Cardiac muscle cell (in vitro differentiated cells and primary cell): ENCODE measurements at regions not wholly inside any gene's neighbourhood (a gene's known extent, or its start where the extent isn't known, plus 50 kb on each side); places are given as distances from the start of the nearest gene placed in this dataset.
A peak's percentile ranks its signal among the peaks of the same experiment; 100 is the strongest.

Source experiments
- DNase-seq, 2 donors: peaks; one replicate each; pipeline versions ENCODE4 v3.0.0 to v3.0.0-alpha.2; 2010 to 2017; ENCODE audit warnings: low read depth in 1 of 2, low spot score in 1 of 2
- H3K27ac ChIP-seq: fragments of 200-600 bp; sonication (generic); 2 replicates; pipeline ENCODE4 v1.5.1; 2016
- H3K27me3 ChIP-seq: fragments of 200-600 bp; sonication (generic); 2 replicates; pipeline ENCODE4 v1.6.0; 2016; ENCODE audit warnings: control low read depth
- H3K36me3 ChIP-seq: fragments of 200-600 bp; sonication (generic); 2 replicates; pipeline ENCODE4 v1.5.1; 2016; ENCODE audit warnings: control low read depth
- H3K4me1 ChIP-seq: fragments of 200-600 bp; sonication (generic); 2 replicates; pipeline ENCODE4 v1.8.1; 2017; ENCODE audit warnings: low read depth, mild to moderate bottlenecking, mixed run types
- H3K4me3 ChIP-seq: fragments of 200-600 bp; sonication (generic); 2 replicates; pipeline ENCODE4 v1.5.1; 2016; ENCODE audit warnings: mild to moderate bottlenecking
- H3K9me3 ChIP-seq: fragments of 200-600 bp; sonication (generic); 2 replicates; pipeline ENCODE4 v1.5.1; 2017; ENCODE audit warnings: low read depth, mild to moderate bottlenecking, control low read depth
- CTCF ChIP-seq: IDR thresholded peaks from 2 replicates; pipeline ENCODE4 v1.5.1; 2012; ENCODE audit warnings: low read depth, mild to moderate bottlenecking, low read length

- H3K4me3 ChIP-seq: no peak overlapping the region
- no peaks in the 10 kb centered on the region for H3K4me1 ChIP-seq
- no peaks in the 10 kb centered on the region for H3K27me3 ChIP-seq
- no peak for DNase-seq
- H3K27ac ChIP-seq: no peak overlapping the region
- TF ChIP-seq CTCF: no peak
- peaks cover 13% of the 10 kb centered on the region for H3K36me3 ChIP-seq
- H3K9me3 ChIP-seq: no peaks in the 10 kb centered on the region
Observed at GRCh38 chr9:109948453-109948852, 168.5 kb downstream of the PALM2AKAP2 start.

GRCh38 chr9:109950710-109951443 lies 170.9 kb downstream of the PALM2AKAP2 start:
- no peaks in the 10 kb centered on the region for H3K4me1 ChIP-seq
- peak overlapping the region; percentile 25 for H3K27ac ChIP-seq
- no peak for TF ChIP-seq CTCF
- no peak overlapping the region for H3K4me3 ChIP-seq
- DNase-seq: no peak
- no peaks in the 10 kb centered on the region for H3K9me3 ChIP-seq
- no peaks in the 10 kb centered on the region for H3K27me3 ChIP-seq
- peaks cover 13% of the 10 kb centered on the region for H3K36me3 ChIP-seq

- Histone ChIP-seq H3K27me3 (no peaks in the 10 kb centered on the region), H3K4me3 (no peak overlapping the region), H3K27ac (no peak overlapping the region), H3K36me3 (peaks cover 13% of the 10 kb centered on the region), H3K4me1 (no peaks in the 10 kb centered on the region), H3K9me3 (no peaks in the 10 kb centered on the region)
- no peak for TF ChIP-seq CTCF
- DNase-seq: no peak
Observed at GRCh38 chr9:109953300-109953699, 173.3 kb downstream of the PALM2AKAP2 start.

GRCh38 chr9:109953813-109954497 lies 174.0 kb downstream of the PALM2AKAP2 start:
- no peak for DNase-seq
- TF ChIP-seq CTCF: no peak

GRCh38 chr9:109956717-109957440 lies 176.9 kb downstream of the PALM2AKAP2 start:
- Histone ChIP-seq H3K36me3 (peaks cover under 1% of the 10 kb centered on the region), H3K4me1 (no peaks in the 10 kb centered on the region), H3K9me3 (no peaks in the 10 kb centered on the region), H3K4me3 (no peak overlapping the region), H3K27me3 (no peaks in the 10 kb centered on the region), H3K27ac (peak overlapping the region; percentile 2)
- TF ChIP-seq CTCF: no peak
- DNase-seq: peak in 1 of 2 donors; percentile 25

More at GRCh38 chr9:109953813-109954497, 174.0 kb downstream of the PALM2AKAP2 start:
- peaks cover 13% of the 10 kb centered on the region for H3K36me3 ChIP-seq
- H3K27ac ChIP-seq: no peak overlapping the region
- no peaks in the 10 kb centered on the region for H3K9me3 ChIP-seq
- no peaks in the 10 kb centered on the region for H3K27me3 ChIP-seq
- H3K4me1 ChIP-seq: no peaks in the 10 kb centered on the region
- no peak overlapping the region for H3K4me3 ChIP-seq
